ENCODE measurements at regions not wholly inside any gene's neighbourhood (a gene's known extent, or its start where the extent isn't known, plus 50 kb on each side); places are given as distances from the start of the nearest gene placed in this dataset.

DNA sequence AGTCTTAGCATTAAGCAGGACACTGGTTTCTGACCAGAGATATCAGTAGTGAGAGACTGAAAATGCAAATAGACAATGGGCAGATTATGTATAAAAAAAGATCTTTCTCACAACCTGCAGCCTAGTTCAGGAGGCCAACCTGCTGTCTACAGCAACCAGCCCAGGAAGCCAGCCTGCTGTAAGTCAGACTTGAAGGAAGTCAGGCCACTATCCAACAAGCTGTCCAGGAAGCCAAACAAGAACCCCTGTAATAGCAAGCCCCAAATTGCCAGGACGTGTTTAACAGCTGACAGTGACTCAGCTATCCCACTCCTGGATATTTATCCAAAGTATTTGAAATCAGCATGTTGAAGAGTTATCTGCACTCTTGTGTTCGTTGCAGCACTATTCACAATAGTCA lies 121.8 kb upstream of the SPIN1 start:
- H3K4me2 ChIP-seq (ENCODE audit: low read length), result no peak overlapping the region
- H3K4me3 ChIP-seq (ENCODE audit: low read length), result no peak overlapping the region
- no peaks in the 10 kb centered on the region for H3F3A ChIP-seq (ENCODE audit: control insufficient read depth, insufficient read depth)
- H3K36me3 ChIP-seq (ENCODE audit: control insufficient read depth, low read length), result no peaks in the 10 kb centered on the region
- H3K9me2 ChIP-seq (replicated peaks; ENCODE audit: control insufficient read depth, low read length), result no peaks in the 10 kb centered on the region
- H3K9me3 ChIP-seq (ENCODE audit: control insufficient read depth, insufficient read depth, low read length), result no peaks in the 10 kb centered on the region
- H3K27ac ChIP-seq (ENCODE audit: low read depth, low read length), result no peak overlapping the region
- TF ChIP-seq EZH2phosphoT487 (IDR thresholded peaks at IDR 0.05; ENCODE audit: borderline replicate concordance, low read length), result no peak
- TF ChIP-seq, protein P1, sequence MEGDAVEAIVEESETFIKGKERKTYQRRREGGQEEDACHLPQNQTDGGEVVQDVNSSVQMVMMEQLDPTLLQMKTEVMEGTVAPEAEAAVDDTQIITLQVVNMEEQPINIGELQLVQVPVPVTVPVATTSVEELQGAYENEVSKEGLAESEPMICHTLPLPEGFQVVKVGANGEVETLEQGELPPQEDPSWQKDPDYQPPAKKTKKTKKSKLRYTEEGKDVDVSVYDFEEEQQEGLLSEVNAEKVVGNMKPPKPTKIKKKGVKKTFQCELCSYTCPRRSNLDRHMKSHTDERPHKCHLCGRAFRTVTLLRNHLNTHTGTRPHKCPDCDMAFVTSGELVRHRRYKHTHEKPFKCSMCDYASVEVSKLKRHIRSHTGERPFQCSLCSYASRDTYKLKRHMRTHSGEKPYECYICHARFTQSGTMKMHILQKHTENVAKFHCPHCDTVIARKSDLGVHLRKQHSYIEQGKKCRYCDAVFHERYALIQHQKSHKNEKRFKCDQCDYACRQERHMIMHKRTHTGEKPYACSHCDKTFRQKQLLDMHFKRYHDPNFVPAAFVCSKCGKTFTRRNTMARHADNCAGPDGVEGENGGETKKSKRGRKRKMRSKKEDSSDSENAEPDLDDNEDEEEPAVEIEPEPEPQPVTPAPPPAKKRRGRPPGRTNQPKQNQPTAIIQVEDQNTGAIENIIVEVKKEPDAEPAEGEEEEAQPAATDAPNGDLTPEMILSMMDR (IDR thresholded peaks at IDR 0.05; ENCODE audit: low read depth, low read length, poor library complexity, severe bottlenecking), result no peak
- no peaks in the 10 kb centered on the region for H4K20me1 ChIP-seq (ENCODE audit: control insufficient read depth, insufficient read depth, low read depth, low read length)
- H3K4me1 ChIP-seq (ENCODE audit: control insufficient read depth, low read length), result peaks cover 8% of the 10 kb centered on the region
- H3K27me3 ChIP-seq (ENCODE audit: control insufficient read depth, low read length), result no peaks in the 10 kb centered on the region
- no peaks in the 10 kb centered on the region for H3K79me2 ChIP-seq (ENCODE audit: control insufficient read depth, low read length)

DNA sequence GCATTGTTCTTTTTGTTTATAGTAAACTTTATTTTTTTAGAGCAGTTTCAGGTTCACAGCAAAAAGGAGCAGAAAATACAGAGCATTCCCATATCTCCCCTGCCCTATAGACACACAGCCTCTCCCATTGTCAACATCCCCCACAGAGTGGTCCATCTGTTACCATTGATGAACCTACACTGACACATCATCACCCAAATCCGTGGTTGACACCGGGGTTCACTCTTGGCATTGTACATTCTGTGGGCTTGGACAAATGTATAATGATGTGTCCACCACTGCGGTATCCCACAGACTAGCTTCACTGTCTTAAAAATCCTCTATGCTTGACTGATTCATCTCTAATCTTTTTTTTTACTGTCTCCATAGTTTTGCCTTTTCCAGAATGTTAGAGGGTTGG lies 120.7 kb upstream of the SPATA31C2 start:
- no peak overlapping the region for H3K4me2 ChIP-seq (ENCODE audit: low read length)
- H3K4me3 ChIP-seq (ENCODE audit: low read length), result no peak overlapping the region
- no peaks in the 10 kb centered on the region for H3K4me1 ChIP-seq (ENCODE audit: control insufficient read depth, low read length)
- H3K79me2 ChIP-seq (ENCODE audit: control insufficient read depth, low read length), result no peaks in the 10 kb centered on the region
- H3K36me3 ChIP-seq (ENCODE audit: control insufficient read depth, low read length), result no peaks in the 10 kb centered on the region
- H3K9me2 ChIP-seq (replicated peaks; ENCODE audit: control insufficient read depth, low read length), result no peaks in the 10 kb centered on the region
- H3F3A ChIP-seq (ENCODE audit: control insufficient read depth, insufficient read depth), result no peaks in the 10 kb centered on the region
- no peaks in the 10 kb centered on the region for H4K20me1 ChIP-seq (ENCODE audit: control insufficient read depth, insufficient read depth, low read depth, low read length)
- no peak overlapping the region for H3K27ac ChIP-seq (ENCODE audit: low read depth, low read length)
- TF ChIP-seq, protein P1 (IDR thresholded peaks at IDR 0.05; ENCODE audit: low read depth, low read length, poor library complexity, severe bottlenecking), result no peak
- no peak for TF ChIP-seq EZH2phosphoT487 (IDR thresholded peaks at IDR 0.05; ENCODE audit: borderline replicate concordance, low read length)
- no peaks in the 10 kb centered on the region for H3K27me3 ChIP-seq (ENCODE audit: control insufficient read depth, low read length)
- H3K9me3 ChIP-seq (ENCODE audit: control insufficient read depth, insufficient read depth, low read length), result no peaks in the 10 kb centered on the region

DNA sequence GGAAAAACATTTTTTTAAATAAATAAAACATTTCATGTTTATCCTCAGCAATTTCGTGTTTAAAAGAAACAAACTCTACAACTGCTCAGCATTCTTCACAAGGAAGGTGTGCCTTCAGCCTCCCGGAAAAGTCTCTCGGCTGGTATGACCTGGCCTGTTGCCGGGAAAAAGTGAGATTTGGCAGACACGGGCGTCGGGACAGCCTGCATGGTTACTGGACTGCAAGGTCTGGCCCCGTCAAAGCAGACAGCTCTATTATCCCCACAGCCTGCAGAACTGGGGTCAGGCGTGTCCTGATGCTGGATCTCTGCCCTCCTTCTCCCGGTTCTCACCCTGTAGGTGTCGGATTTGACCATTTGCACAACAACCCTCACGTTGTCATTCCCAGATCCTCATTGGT lies 120.3 kb upstream of the SPATA31C2 start:
- Histone ChIP-seq H3K4me3 (ENCODE audit: low read length) (no peak overlapping the region), H3K27me3 (ENCODE audit: control insufficient read depth, low read length) (no peaks in the 10 kb centered on the region), H3K9me2 (replicated peaks; ENCODE audit: control insufficient read depth, low read length) (no peaks in the 10 kb centered on the region), H3K79me2 (ENCODE audit: control insufficient read depth, low read length) (no peaks in the 10 kb centered on the region), H3K4me2 (ENCODE audit: low read length) (no peak overlapping the region), H3K4me1 (ENCODE audit: control insufficient read depth, low read length) (no peaks in the 10 kb centered on the region), H3K9me3 (ENCODE audit: control insufficient read depth, insufficient read depth, low read length) (no peaks in the 10 kb centered on the region; the same call in 1 of the 2 replicates), H3F3A (ENCODE audit: control insufficient read depth, insufficient read depth) (no peaks in the 10 kb centered on the region), H3K27ac (ENCODE audit: low read depth, low read length) (no peak overlapping the region), H3K36me3 (ENCODE audit: control insufficient read depth, low read length) (no peaks in the 10 kb centered on the region), H4K20me1 (ENCODE audit: control insufficient read depth, insufficient read depth, low read depth, low read length) (no peaks in the 10 kb centered on the region)
- TF ChIP-seq, protein P1 (IDR thresholded peaks at IDR 0.05; ENCODE audit: low read depth, low read length, poor library complexity, severe bottlenecking), result no peak
- TF ChIP-seq EZH2phosphoT487 (IDR thresholded peaks at IDR 0.05; ENCODE audit: borderline replicate concordance, low read length), result no peak

DNA sequence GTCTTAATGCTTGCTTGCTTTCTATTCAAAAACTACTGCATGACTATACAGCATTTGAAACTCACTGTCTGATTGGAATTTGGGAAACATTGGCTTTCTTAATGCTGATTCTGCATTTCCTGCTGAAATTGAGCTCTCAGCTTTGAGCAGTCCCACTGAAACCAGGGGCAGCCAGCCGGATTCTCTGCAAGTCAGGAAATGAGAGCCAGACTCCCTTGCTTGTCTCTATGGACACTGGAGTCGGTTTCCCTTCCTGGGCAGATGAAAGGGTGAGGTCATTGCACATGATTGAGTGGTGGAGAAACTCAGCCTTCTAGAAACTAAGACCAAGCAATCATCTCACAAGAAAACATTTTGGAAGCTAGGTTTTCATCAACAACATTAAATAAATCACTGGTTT lies 119.7 kb upstream of the SPATA31C2 start:
- Histone ChIP-seq H3F3A (ENCODE audit: control insufficient read depth, insufficient read depth) (no peaks in the 10 kb centered on the region), H3K4me2 (ENCODE audit: low read length) (no peak overlapping the region), H4K20me1 (ENCODE audit: control insufficient read depth, insufficient read depth, low read depth, low read length) (no peaks in the 10 kb centered on the region), H3K9me3 (ENCODE audit: control insufficient read depth, insufficient read depth, low read length) (no peaks in the 10 kb centered on the region; the same call in 1 of the 2 replicates), H3K27ac (ENCODE audit: low read depth, low read length) (no peak overlapping the region), H3K4me3 (ENCODE audit: low read length) (no peak overlapping the region), H3K36me3 (ENCODE audit: control insufficient read depth, low read length) (no peaks in the 10 kb centered on the region), H3K27me3 (ENCODE audit: control insufficient read depth, low read length) (no peaks in the 10 kb centered on the region), H3K4me1 (ENCODE audit: control insufficient read depth, low read length) (no peaks in the 10 kb centered on the region), H3K9me2 (replicated peaks; ENCODE audit: control insufficient read depth, low read length) (no peaks in the 10 kb centered on the region), H3K79me2 (ENCODE audit: control insufficient read depth, low read length) (no peaks in the 10 kb centered on the region)
- TF ChIP-seq, protein P1 (IDR thresholded peaks at IDR 0.05; ENCODE audit: low read depth, low read length, poor library complexity, severe bottlenecking), result no peak
- no peak for TF ChIP-seq EZH2phosphoT487 (IDR thresholded peaks at IDR 0.05; ENCODE audit: borderline replicate concordance, low read length)

All from DOHH2 (cell line).